K562 (cell line): ENCODE measurements at regions not wholly inside any gene's neighbourhood (a gene's known extent, or its start where the extent isn't known, plus 50 kb on each side); places are given as distances from the start of the nearest gene placed in this dataset.

Source experiments
- BDP1 ChIP-seq: IDR thresholded peaks from 3 replicates; pipeline ENCODE4 v1.6.1; 2011; ENCODE audit not compliant: insufficient read length, insufficient read depth
- CBFB ChIP-seq: sonication (generic); formaldehyde crosslinking; IDR thresholded peaks from 2 replicates; pipeline ENCODE4 v1.4.0; 2020; ENCODE audit warnings: mild to moderate bottlenecking, missing genetic modification reagents
- CBX8 ChIP-seq: fragments of 200-600 bp; sonication (generic); IDR thresholded peaks from 2 replicates; pipeline ENCODE4 v1.6.1; 2012; ENCODE audit warnings: borderline replicate concordance, mixed run types, low read depth, mild to moderate bottlenecking, moderate library complexity, mixed read lengths, low read length, control low read depth, inconsistent platforms; ENCODE audit not compliant: poor library complexity, severe bottlenecking; ENCODE audit errors: extremely low read depth
- DACH1 ChIP-seq: fragments of 450-650 bp; IDR thresholded peaks from 2 replicates; pipeline ENCODE4 v1.6.1; 2018; ENCODE audit not compliant: partially characterized antibody
- ELF1 ChIP-seq: fragments of 200-800 bp; sonication (Bioruptor generic); IDR thresholded peaks from 2 replicates; pipeline ENCODE4 v1.6.1; 2016; ENCODE audit warnings: missing genetic modification characterization, missing compliant biosample characterization
- NFE2 ChIP-seq: IDR thresholded peaks from 2 replicates; pipeline ENCODE4 v1.6.1; 2014; ENCODE audit warnings: antibody characterized with exemption, low read depth
- PCBP2 ChIP-seq: fragments of 200-400 bp; formaldehyde crosslinking; IDR thresholded peaks from 2 replicates; pipeline ENCODE4 v1.6.1; 2018; ENCODE audit warnings: low read length, low read depth, mild to moderate bottlenecking, moderate library complexity; ENCODE audit not compliant: poor library complexity, severe bottlenecking
- POLR2B ChIP-seq: fragments of 450-650 bp; IDR thresholded peaks from 2 replicates; pipeline ENCODE4 v1.6.1; 2018; ENCODE audit warnings: low read depth; ENCODE audit not compliant: partially characterized antibody
- PURB ChIP-seq: sonication (generic); formaldehyde crosslinking; IDR thresholded peaks from 2 replicates; pipeline ENCODE4 v1.9.0; 2021; ENCODE audit warnings: low read depth, mild to moderate bottlenecking, missing genetic modification reagents
- TCF3 ChIP-seq: sonication (generic); formaldehyde crosslinking; IDR thresholded peaks from 2 replicates; pipeline ENCODE4 v1.4.0; 2020; ENCODE audit warnings: mild to moderate bottlenecking, missing genetic modification reagents
- U2AF1 ChIP-seq: fragments of 200-400 bp; formaldehyde crosslinking; optimal IDR thresholded peaks from 2 replicates; pipeline ENCODE3; 2017; ENCODE audit warnings: mild to moderate bottlenecking, low read depth, low read length, moderate library complexity
- ZNF766 ChIP-seq: fragments of 200-800 bp; sonication (Bioruptor generic); conservative IDR thresholded peaks from 2 replicates; pipeline ENCODE4 v1.6.1; 2016; ENCODE audit warnings: missing genetic modification characterization, missing compliant biosample characterization
- TF ChIP-seq, protein P1 (sequence below): sonication (generic); formaldehyde crosslinking; IDR thresholded peaks from 2 replicates; pipeline ENCODE4 v1.8.0; 2023; ENCODE audit warnings: mild to moderate bottlenecking, missing genetic modification reagents
- TF ChIP-seq, protein P2 (sequence below): fragments of 450-650 bp; formaldehyde crosslinking; IDR thresholded peaks from 2 replicates; pipeline ENCODE4 v1.4.0; 2020; ENCODE audit warnings: mild to moderate bottlenecking, moderate library complexity
- TF ChIP-seq, protein P3 (sequence below): fragments of 450-650 bp; conservative IDR thresholded peaks from 2 replicates; pipeline ENCODE4 v1.6.1; 2016; ENCODE audit warnings: missing genetic modification characterization, low read depth, mild to moderate bottlenecking, control low read depth, missing compliant biosample characterization
- TF ChIP-seq, protein P4 (sequence below): fragments of 450-650 bp; IDR thresholded peaks from 2 replicates; pipeline ENCODE4 v1.6.1; 2016; ENCODE audit warnings: borderline replicate concordance
- TF ChIP-seq, protein P5 (sequence below): fragments of 450-650 bp; IDR thresholded peaks from 2 replicates; pipeline ENCODE4 v1.6.1; 2016; ENCODE audit warnings: low read depth, mild to moderate bottlenecking, moderate library complexity

DNA sequence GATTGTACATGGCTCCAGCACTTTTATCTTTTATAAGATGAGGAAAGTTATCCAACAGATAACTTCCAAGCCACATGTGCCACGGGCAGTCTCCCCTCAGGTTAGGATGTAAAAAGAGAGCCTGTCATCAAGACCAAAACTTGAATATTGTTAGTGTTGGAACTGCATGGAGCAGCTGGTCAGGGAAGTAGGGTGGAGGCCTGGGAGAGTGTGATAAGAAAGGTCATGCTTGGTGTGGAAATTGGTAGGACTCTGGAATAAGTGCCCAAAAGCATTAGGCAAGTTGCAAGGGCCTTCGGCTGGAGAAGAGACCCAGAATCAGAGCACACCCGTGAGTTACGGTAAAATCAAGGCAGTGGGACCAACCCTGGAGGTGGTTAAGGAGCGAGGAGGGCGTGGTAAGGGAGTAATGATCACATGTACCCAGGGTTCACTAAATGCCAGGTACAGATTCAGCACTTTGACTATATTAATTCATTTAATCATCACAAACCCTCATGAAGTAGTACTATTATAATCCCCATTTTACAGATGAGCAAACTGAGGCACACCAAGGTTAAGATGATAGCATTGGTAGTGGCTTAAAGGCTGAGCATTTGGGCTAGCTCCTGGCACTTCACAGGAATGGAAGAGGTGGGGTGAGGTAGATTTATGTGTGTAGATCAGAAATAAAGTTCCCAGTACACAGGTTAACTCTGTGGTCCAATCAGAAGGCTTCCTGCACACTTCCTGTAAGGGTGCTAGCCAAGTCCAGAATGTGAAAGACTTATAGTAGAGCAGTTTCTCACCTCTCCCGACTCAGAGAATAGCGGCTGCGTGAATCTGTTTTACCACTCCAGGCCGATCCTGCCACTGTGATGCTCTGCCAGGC, 96.5 kb upstream of the ZNF608 start (continued):
- TF ChIP-seq, protein P1, sequence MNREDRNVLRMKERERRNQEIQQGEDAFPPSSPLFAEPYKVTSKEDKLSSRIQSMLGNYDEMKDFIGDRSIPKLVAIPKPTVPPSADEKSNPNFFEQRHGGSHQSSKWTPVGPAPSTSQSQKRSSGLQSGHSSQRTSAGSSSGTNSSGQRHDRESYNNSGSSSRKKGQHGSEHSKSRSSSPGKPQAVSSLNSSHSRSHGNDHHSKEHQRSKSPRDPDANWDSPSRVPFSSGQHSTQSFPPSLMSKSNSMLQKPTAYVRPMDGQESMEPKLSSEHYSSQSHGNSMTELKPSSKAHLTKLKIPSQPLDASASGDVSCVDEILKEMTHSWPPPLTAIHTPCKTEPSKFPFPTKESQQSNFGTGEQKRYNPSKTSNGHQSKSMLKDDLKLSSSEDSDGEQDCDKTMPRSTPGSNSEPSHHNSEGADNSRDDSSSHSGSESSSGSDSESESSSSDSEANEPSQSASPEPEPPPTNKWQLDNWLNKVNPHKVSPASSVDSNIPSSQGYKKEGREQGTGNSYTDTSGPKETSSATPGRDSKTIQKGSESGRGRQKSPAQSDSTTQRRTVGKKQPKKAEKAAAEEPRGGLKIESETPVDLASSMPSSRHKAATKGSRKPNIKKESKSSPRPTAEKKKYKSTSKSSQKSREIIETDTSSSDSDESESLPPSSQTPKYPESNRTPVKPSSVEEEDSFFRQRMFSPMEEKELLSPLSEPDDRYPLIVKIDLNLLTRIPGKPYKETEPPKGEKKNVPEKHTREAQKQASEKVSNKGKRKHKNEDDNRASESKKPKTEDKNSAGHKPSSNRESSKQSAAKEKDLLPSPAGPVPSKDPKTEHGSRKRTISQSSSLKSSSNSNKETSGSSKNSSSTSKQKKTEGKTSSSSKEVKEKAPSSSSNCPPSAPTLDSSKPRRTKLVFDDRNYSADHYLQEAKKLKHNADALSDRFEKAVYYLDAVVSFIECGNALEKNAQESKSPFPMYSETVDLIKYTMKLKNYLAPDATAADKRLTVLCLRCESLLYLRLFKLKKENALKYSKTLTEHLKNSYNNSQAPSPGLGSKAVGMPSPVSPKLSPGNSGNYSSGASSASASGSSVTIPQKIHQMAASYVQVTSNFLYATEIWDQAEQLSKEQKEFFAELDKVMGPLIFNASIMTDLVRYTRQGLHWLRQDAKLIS (CRISPR knock-in tag): no peak
- TF ChIP-seq PCBP2: no peak
- no peak for TF ChIP-seq PURB (CRISPR knock-in tag)
- TF ChIP-seq, protein P2, sequence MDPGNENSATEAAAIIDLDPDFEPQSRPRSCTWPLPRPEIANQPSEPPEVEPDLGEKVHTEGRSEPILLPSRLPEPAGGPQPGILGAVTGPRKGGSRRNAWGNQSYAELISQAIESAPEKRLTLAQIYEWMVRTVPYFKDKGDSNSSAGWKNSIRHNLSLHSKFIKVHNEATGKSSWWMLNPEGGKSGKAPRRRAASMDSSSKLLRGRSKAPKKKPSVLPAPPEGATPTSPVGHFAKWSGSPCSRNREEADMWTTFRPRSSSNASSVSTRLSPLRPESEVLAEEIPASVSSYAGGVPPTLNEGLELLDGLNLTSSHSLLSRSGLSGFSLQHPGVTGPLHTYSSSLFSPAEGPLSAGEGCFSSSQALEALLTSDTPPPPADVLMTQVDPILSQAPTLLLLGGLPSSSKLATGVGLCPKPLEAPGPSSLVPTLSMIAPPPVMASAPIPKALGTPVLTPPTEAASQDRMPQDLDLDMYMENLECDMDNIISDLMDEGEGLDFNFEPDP (CRISPR knock-in tag): no peak
- TF ChIP-seq ELF1 (tag): no peak
- TF ChIP-seq CBFB (CRISPR knock-in tag): no peak
- no peak for TF ChIP-seq U2AF1
- TF ChIP-seq, protein P3, sequence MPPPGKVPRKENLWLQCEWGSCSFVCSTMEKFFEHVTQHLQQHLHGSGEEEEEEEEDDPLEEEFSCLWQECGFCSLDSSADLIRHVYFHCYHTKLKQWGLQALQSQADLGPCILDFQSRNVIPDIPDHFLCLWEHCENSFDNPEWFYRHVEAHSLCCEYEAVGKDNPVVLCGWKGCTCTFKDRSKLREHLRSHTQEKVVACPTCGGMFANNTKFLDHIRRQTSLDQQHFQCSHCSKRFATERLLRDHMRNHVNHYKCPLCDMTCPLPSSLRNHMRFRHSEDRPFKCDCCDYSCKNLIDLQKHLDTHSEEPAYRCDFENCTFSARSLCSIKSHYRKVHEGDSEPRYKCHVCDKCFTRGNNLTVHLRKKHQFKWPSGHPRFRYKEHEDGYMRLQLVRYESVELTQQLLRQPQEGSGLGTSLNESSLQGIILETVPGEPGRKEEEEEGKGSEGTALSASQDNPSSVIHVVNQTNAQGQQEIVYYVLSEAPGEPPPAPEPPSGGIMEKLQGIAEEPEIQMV (tag): no peak
- no peak for TF ChIP-seq DACH1
- peak; percentile 39; the same call in 1 of the 2 replicates for TF ChIP-seq TCF3 (CRISPR knock-in tag)
- no peak for TF ChIP-seq ZNF766
- TF ChIP-seq, protein P4, sequence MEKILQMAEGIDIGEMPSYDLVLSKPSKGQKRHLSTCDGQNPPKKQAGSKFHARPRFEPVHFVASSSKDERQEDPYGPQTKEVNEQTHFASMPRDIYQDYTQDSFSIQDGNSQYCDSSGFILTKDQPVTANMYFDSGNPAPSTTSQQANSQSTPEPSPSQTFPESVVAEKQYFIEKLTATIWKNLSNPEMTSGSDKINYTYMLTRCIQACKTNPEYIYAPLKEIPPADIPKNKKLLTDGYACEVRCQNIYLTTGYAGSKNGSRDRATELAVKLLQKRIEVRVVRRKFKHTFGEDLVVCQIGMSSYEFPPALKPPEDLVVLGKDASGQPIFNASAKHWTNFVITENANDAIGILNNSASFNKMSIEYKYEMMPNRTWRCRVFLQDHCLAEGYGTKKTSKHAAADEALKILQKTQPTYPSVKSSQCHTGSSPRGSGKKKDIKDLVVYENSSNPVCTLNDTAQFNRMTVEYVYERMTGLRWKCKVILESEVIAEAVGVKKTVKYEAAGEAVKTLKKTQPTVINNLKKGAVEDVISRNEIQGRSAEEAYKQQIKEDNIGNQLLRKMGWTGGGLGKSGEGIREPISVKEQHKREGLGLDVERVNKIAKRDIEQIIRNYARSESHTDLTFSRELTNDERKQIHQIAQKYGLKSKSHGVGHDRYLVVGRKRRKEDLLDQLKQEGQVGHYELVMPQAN: no peak
- no peak for TF ChIP-seq CBX8
- no peak for TF ChIP-seq NFE2
- TF ChIP-seq POLR2B: no peak
- no peak for TF ChIP-seq BDP1
- TF ChIP-seq, protein P5, sequence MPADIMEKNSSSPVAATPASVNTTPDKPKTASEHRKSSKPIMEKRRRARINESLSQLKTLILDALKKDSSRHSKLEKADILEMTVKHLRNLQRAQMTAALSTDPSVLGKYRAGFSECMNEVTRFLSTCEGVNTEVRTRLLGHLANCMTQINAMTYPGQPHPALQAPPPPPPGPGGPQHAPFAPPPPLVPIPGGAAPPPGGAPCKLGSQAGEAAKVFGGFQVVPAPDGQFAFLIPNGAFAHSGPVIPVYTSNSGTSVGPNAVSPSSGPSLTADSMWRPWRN: no peak
